Pancreas (tissue), 10 donors: ENCODE measurements at regions not wholly inside any gene's neighbourhood (a gene's known extent, or its start where the extent isn't known, plus 50 kb on each side); places are given as distances from the start of the nearest gene placed in this dataset.
A peak's percentile ranks its signal among the peaks of the same experiment; 100 is the strongest.

Experiments
- ATAC-seq, 4 donors: fragments of 200-7000 bp; cut with Tn5 transposase; one replicate each; pipeline versions ENCODE4 v1.8.0 to v1.9.1; 2020; ENCODE audit warnings: mild to moderate bottlenecking in 4 of 4, moderate library complexity in 4 of 4
- DNase-seq, 6 donors: peaks; one replicate each; pipeline ENCODE4 v3.0.0-alpha.2; 2020
- FAIRE-seq: peaks from 2 replicates; lab custom pipeline; 2012; peaks lifted over from hg19 to GRCh38; lab: Jason Lieb, UNC
- H3K27ac ChIP-seq, 4 donors: fragments of 200-600 bp; sonication (generic); 1 replicate in 3 of 4; 2 replicates in 1 of 4; pipeline versions ENCODE4 v1.5.0 to v1.8.0; 2020
- H3K27me3 ChIP-seq, 4 donors: fragments of 200-600 bp; one replicate each; pipeline ENCODE4 v1.8.0; 2021
- H3K36me3 ChIP-seq, 3 donors: fragments of 200-600 bp; sonication (generic) in 1 of 3; one replicate each; pipeline versions ENCODE4 v1.5.0 to v1.8.0; 2020 to 2021
- H3K4me1 ChIP-seq, 3 donors: fragments of 200-600 bp; one replicate each; pipeline ENCODE4 v1.8.0; 2021
- H3K4me3 ChIP-seq, 4 donors: fragments of 200-600 bp; sonication (generic) in 2 of 4; one replicate each; pipeline versions ENCODE4 v1.5.0 to v1.8.0; 2020 to 2021
- H3K9me3 ChIP-seq, 4 donors: fragments of 200-600 bp; one replicate each; pipeline ENCODE4 v1.8.0; 2021
- WGBS, 2 donors: extraction: QIAGEN DNeasy Blood & Tissue Kit; methylation state at CpG; one replicate each; pipeline ENCODE4 v1.1.7; 2013; 5-methylcytosine and 5-hydroxymethylcytosine counted together
- intact Hi-C, 3 donors: fragments of 100-400 bp; cut with DNase I; formaldehyde crosslinking; loops; one replicate each; pipeline versions ENCODE4 v1.11.1 to v1.14.2; 2022
- TF ChIP-seq, protein P1 (sequence below), 4 donors: fragments of 200-600 bp; sonication (generic) in 3 of 4; IDR thresholded peaks; one replicate each; pipeline versions ENCODE4 v1.5.0 to v1.8.0; 2021; ENCODE audit warnings: antibody characterized with exemption in 4 of 4
- donor health status: healthy with polysubstance abuse.
- donor health status: DM: no; HTN: no; CAD: no; lungs with moderate emphysema.
- donor health status: DM: no; HTN: no; CAD: no.
- donor health status: control.
- donor health status: control.
- donor health status: Bipolar disorder and iron deficiency.
- donor health status: DM: yes; HTN: yes; CAD: no.
- donor health status: DM: no; HTN: no; CAD: no.
- donor health status: DM: no; HTN: no; CAD: no.
- donor health status: DM: yes; HTN: yes; CAD: no.

DNA sequence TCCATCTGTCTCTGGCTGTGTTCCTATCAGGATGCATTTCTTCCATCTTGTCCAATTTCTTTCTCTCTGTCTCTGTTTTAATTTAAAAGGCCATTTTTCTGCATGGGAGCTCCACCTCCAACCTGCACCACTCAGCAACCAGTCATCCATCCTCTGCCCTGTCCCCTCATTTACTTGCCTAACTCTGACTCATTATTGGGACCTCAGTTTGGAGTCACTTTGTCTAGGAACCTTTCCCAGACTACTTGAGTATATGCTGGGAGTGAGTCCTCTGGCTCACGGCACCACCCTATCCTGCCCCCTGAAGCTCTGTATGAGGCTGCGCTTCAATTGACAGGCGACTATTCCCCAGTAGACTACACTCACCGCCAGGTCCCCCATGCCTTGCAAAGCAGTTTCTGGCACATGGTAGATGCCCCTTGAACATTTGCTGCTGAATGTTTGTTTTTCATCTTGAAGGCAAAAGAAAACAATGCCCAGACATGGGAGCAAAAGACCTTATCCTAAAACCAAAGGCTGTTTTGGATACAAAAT is 513.3 kb upstream of the CFAP20DC start:
- H3K36me3 ChIP-seq: no peaks in the 10 kb centered on the region
- WGBS, 2 donors: 95 to 98% methylated on average over 4 of the region's 4 CpGs
- no peak overlapping the region for H3K27ac ChIP-seq
- no peaks in the 10 kb centered on the region for H3K4me1 ChIP-seq
- H3K4me3 ChIP-seq: no peak overlapping the region
- intact Hi-C loops: no loop called here
- FAIRE-seq: no peak
- no peaks in the 10 kb centered on the region for H3K27me3 ChIP-seq
- TF ChIP-seq, protein P1, sequence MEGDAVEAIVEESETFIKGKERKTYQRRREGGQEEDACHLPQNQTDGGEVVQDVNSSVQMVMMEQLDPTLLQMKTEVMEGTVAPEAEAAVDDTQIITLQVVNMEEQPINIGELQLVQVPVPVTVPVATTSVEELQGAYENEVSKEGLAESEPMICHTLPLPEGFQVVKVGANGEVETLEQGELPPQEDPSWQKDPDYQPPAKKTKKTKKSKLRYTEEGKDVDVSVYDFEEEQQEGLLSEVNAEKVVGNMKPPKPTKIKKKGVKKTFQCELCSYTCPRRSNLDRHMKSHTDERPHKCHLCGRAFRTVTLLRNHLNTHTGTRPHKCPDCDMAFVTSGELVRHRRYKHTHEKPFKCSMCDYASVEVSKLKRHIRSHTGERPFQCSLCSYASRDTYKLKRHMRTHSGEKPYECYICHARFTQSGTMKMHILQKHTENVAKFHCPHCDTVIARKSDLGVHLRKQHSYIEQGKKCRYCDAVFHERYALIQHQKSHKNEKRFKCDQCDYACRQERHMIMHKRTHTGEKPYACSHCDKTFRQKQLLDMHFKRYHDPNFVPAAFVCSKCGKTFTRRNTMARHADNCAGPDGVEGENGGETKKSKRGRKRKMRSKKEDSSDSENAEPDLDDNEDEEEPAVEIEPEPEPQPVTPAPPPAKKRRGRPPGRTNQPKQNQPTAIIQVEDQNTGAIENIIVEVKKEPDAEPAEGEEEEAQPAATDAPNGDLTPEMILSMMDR (IDR thresholded peaks at IDR 0.05): no peak
- no peak for DNase-seq
- no peak for ATAC-seq
- H3K9me3 ChIP-seq: no peaks in the 10 kb centered on the region

DNA sequence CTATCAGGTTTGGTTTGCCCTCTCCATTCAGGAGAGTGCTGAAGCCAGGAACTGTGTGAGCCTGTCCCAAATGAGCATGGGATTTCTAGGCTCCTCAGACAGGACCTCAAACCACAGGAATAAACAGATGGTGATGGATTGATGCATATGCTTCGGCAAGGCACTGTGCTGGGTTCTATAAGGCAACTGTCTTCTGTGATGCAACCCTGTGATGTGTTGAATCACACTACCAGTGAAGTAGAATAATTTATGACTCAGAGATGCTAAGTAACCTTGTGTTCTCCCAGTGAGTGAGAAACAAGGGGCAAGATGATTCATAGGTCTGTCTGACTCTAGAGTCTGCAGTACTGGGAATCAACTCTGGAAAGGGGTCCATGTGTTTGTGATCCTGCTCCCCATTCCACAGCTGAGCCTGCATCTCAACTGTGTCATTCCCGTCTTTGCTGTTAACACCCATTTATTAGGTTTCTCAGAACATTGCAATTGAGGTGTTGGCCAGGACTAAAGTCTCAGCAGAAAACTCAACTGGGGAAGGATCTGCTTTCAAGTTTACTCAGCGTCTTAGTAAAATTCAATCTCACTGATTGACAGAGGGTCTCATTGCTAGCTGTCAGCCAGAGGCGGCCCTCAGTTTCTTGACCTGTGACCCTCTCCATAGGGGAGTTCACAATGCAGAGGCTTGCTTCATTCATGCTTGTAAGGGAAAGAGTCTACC is 510.1 kb upstream of the CFAP20DC start:
- ATAC-seq (peak in 2 of 4 donors; percentile 30 to 60), DNase-seq (no peak), FAIRE-seq (no peak)
- Histone ChIP-seq H3K27ac (no peak overlapping the region), H3K9me3 (no peaks in the 10 kb centered on the region), H3K36me3 (no peaks in the 10 kb centered on the region), H3K4me1 (no peaks in the 10 kb centered on the region), H3K27me3 (no peaks in the 10 kb centered on the region), H3K4me3 (no peak overlapping the region)
- TF ChIP-seq, protein P1 (IDR thresholded peaks at IDR 0.05): no peak
- intact Hi-C loops: no loop called here
- 84 to 94% methylated on average over 4 of the region's 4 CpGs for WGBS, 2 donors

DNA sequence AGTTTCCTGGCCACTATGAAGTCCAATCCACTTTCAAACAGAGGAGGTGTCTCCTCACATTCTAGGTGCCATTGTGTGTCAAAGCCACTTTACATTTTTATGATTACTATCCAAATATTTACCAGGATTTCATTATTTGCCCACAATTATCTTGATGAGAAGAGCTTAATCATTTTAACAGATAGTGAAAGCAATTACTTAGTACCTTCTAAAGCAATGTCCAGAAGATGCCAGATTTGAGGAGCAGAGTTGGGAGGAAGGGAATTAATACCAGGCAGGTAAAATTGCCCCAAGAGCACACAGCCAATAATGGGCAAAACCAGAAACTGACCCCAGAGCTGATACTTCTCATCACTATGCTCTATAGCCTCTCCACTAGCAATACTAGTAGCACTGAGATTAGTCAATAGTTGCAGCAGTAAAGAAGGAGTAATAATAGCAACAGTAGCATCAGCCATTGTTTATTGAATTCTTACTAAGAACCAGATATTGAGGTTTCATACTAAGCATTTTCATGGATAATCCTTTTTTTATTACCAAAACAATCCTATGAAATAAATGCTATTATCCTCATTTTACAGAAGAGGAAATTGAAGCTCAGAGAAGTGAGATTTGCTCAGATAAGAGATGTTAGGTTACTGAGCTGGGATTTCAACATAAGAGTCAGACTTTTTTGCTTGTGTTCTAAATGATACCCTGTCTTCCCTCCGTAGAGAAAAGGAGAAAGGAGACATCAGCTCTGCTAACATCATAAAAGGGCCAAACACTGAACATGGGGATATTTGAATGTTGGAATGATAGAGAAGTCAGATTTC is 509.3 kb upstream of the CFAP20DC start:
- no peaks in the 10 kb centered on the region for H3K36me3 ChIP-seq
- no peak overlapping the region for H3K4me3 ChIP-seq
- FAIRE-seq: no peak
- DNase-seq: no peak
- no peak overlapping the region for H3K27ac ChIP-seq
- ATAC-seq: no peak
- TF ChIP-seq, protein P1 (IDR thresholded peaks at IDR 0.05): no peak
- H3K9me3 ChIP-seq: no peaks in the 10 kb centered on the region
- intact Hi-C loops: no loop called here
- H3K27me3 ChIP-seq: no peaks in the 10 kb centered on the region
- H3K4me1 ChIP-seq: no peaks in the 10 kb centered on the region
- 33 to 48% methylated on average over 1 of the region's 1 CpG for WGBS, 2 donors

DNA sequence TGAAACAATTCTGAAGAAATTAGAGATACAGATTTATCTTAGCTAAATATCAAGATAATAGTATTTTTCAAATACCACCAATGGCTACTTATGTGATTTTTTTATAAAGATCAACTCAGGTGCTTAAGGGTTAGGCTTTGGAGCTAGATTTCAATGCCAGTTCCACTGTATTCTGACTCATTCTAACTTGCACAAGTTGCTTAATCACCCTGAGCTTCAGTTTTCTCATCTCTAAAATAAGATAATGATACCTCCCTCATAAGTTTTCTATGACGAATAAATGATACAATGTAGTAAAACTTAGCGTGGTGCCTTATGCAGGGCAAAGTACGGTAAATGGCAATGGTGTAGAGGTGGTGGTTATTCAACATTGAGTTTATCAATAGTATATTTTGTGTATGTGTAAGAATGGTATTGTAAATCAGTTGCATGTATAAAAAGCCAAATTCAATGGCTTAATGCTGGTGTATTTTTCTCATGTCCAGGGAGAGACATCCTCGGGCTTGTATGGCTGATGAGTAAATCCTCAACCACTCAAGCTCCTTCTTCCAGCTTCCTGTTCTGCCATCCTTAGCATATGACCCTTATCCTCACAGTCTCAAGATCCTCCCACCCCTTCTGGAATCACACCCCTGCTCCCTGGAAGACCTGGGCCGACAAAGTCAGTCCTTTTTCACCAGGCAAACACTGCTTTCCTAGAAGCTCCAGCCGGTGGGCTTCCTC is 505.9 kb upstream of the CFAP20DC start:
- H3K27me3 ChIP-seq: no peaks in the 10 kb centered on the region
- TF ChIP-seq, protein P1 (IDR thresholded peaks at IDR 0.05): no peak
- no peak for DNase-seq
- WGBS, 2 donors: 81 to 91% methylated on average over 6 of the region's 6 CpGs
- no peak for FAIRE-seq
- no peak for ATAC-seq
- intact Hi-C loops: no loop called here
- H3K36me3 ChIP-seq: no peaks in the 10 kb centered on the region
- no peaks in the 10 kb centered on the region for H3K9me3 ChIP-seq
- no peak overlapping the region for H3K27ac ChIP-seq
- H3K4me1 ChIP-seq: no peaks in the 10 kb centered on the region
- H3K4me3 ChIP-seq: no peak overlapping the region
